ENCODE measurements at regions not wholly inside any gene's neighbourhood (a gene's known extent, or its start where the extent isn't known, plus 50 kb on each side); places are given as distances from the start of the nearest gene placed in this dataset.

DNA sequence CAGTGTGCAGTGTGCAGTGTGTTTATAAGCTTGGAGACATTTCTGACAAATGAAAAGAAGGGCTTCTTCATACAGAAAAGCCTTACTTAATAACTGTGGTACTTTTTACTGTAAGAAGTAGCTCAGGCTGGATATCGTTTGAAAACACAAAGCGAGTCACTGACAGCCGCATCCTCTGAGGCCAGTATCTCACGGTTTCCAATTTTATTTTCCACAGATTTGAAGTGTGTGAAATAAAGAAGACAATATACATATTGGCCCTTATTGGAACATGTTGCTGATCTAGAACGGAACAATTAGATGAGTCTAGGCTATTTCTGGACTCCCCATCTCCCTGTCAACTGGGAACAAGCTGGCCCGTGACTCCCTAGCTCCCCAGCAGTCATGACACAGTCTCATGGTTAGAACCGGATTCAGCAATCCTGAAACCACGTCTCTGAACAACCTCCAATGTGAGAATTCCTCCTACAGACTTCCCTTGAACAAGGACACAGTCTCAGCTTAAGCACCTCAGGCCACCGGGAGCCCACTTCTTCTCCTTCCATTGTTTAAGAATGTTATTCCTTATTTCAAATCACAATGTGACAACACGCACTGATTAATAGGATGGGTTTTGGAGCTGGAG lies 484.5 kb downstream of the COG6 start:
- TF ChIP-seq POLR2A (IDR thresholded peaks at IDR 0.05) (no peak), CTCF (IDR thresholded peaks at IDR 0.05 in 8 of 11, conservative IDR thresholded peaks at IDR 0.05 in 3 of 11) (no peak), POLR2AphosphoS5 (IDR thresholded peaks at IDR 0.05) (no peak)
